KMS-11 (cell line): ENCODE measurements at regions not wholly inside any gene's neighbourhood (a gene's known extent, or its start where the extent isn't known, plus 50 kb on each side); places are given as distances from the start of the nearest gene placed in this dataset.

Experiments used
- H2AFZ ChIP-seq: fragments of 200-600 bp; sonication (generic); 2 replicates; pipeline ENCODE4 v1.6.1; 2016; ENCODE audit warnings: antibody characterized with exemption, mixed run types, low read depth
- H3K27ac ChIP-seq: fragments of 200-600 bp; sonication (generic); 2 replicates; pipeline ENCODE4 v1.6.1; 2016; ENCODE audit warnings: mild to moderate bottlenecking, mixed run types
- H3K27me3 ChIP-seq: fragments of 200-600 bp; sonication (generic); 2 replicates; pipeline ENCODE4 v1.6.1; 2017; ENCODE audit warnings: mild to moderate bottlenecking, low read depth, mixed run types, moderate library complexity; ENCODE audit not compliant: insufficient read depth
- H3K36me3 ChIP-seq: fragments of 200-600 bp; sonication (generic); 2 replicates; pipeline ENCODE4 v1.6.1; 2017; ENCODE audit warnings: mild to moderate bottlenecking, mixed run types; ENCODE audit not compliant: insufficient read depth
- H3K4me1 ChIP-seq: fragments of 200-600 bp; sonication (generic); 2 replicates; pipeline ENCODE4 v1.6.1; 2016; ENCODE audit warnings: mild to moderate bottlenecking, low read depth, mixed run types; ENCODE audit not compliant: poor library complexity, severe bottlenecking
- H3K4me2 ChIP-seq: fragments of 200-600 bp; sonication (generic); 2 replicates; pipeline ENCODE4 v1.7.0; 2016; ENCODE audit warnings: mild to moderate bottlenecking, mixed run types
- H3K4me3 ChIP-seq: fragments of 200-600 bp; sonication (generic); IDR thresholded peaks from 2 replicates; pipeline ENCODE4 v1.6.1; 2017; ENCODE audit warnings: low read depth, low read length, mixed read lengths; ENCODE audit not compliant: insufficient read depth
- H3K79me2 ChIP-seq: fragments of 200-600 bp; sonication (generic); 2 replicates; pipeline ENCODE4 v1.6.1; 2016; ENCODE audit warnings: low read depth, mixed run types; ENCODE audit not compliant: insufficient read depth
- H3K9ac ChIP-seq: fragments of 200-600 bp; sonication (generic); 2 replicates; pipeline ENCODE4 v1.6.1; 2016; ENCODE audit warnings: mild to moderate bottlenecking, mixed run types
- H4K20me1 ChIP-seq: fragments of 200-600 bp; sonication (generic); 2 replicates; pipeline ENCODE4 v1.6.1; 2016; ENCODE audit warnings: mild to moderate bottlenecking, mixed run types; ENCODE audit not compliant: insufficient read depth
- CTCF ChIP-seq: fragments of 200-600 bp; sonication (generic); conservative IDR thresholded peaks from 2 replicates; pipeline ENCODE4 v1.6.1; 2017; ENCODE audit warnings: low read depth, mild to moderate bottlenecking, antibody characterized with exemption, low read length, moderate library complexity, mixed read lengths

GRCh38 chr5:45189481-45189880, 380.7 kb downstream of the MRPS30 start:
- TF ChIP-seq CTCF: no peak
- Histone ChIP-seq H3K36me3 (no peaks in the 10 kb centered on the region), H3K4me2 (no peak overlapping the region), H3K79me2 (no peaks in the 10 kb centered on the region), H3K4me3 (no peak overlapping the region), H3K9ac (no peak overlapping the region), H2AFZ (no peak overlapping the region), H4K20me1 (no peaks in the 10 kb centered on the region), H3K27ac (no peak overlapping the region), H3K4me1 (no peaks in the 10 kb centered on the region), H3K27me3 (no peaks in the 10 kb centered on the region)

GRCh38 chr5:45195026-45195425, 386.3 kb downstream of the MRPS30 start:
- H3K4me3 ChIP-seq: no peak overlapping the region

More at GRCh38 chr5:45195026-45195425, 386.3 kb downstream of the MRPS30 start:
- no peaks in the 10 kb centered on the region for H3K36me3 ChIP-seq
- no peaks in the 10 kb centered on the region for H3K27me3 ChIP-seq
- H4K20me1 ChIP-seq: no peaks in the 10 kb centered on the region
- H3K4me2 ChIP-seq: no peak overlapping the region
- H3K27ac ChIP-seq: no peak overlapping the region
- H3K9ac ChIP-seq: no peak overlapping the region
- no peak for TF ChIP-seq CTCF
- no peaks in the 10 kb centered on the region for H3K4me1 ChIP-seq
- no peaks in the 10 kb centered on the region for H3K79me2 ChIP-seq
- H2AFZ ChIP-seq: no peak overlapping the region
